Spinal cord (tissue), 9 donors: ENCODE measurements at regions not wholly inside any gene's neighbourhood (a gene's known extent, or its start where the extent isn't known, plus 50 kb on each side); places are given as distances from the start of the nearest gene placed in this dataset.
A peak's percentile ranks its signal among the peaks of the same experiment; 100 is the strongest.

ENCODE experiments used
- DNase-seq, 6 donors: peaks; one replicate each; pipeline versions ENCODE4 v3.0.0 to v3.0.0-alpha.2; 2013 to 2015; ENCODE audit warnings: low spot score in 6 of 6, low read depth in 4 of 6
- H3K27ac ChIP-seq: one replicate; pipeline ENCODE4 v1.5.1; 2013; ENCODE audit warnings: low read depth, low read length, control low read depth
- H3K27me3 ChIP-seq: one replicate; pipeline ENCODE4 v1.6.1; 2013; ENCODE audit warnings: low read length; ENCODE audit not compliant: control insufficient read depth, insufficient read depth
- H3K36me3 ChIP-seq: one replicate; pipeline ENCODE4 v1.6.1; 2013; ENCODE audit warnings: low read length; ENCODE audit not compliant: control insufficient read depth, insufficient read depth
- H3K4me1 ChIP-seq: one replicate; pipeline ENCODE4 v1.6.1; 2013; ENCODE audit warnings: low read length; ENCODE audit not compliant: control insufficient read depth, insufficient read depth
- H3K4me3 ChIP-seq: one replicate; pipeline ENCODE4 v1.5.1; 2013; ENCODE audit warnings: low read depth, low read length, control low read depth
- H3K9me3 ChIP-seq: one replicate; pipeline ENCODE4 v1.6.1; 2013; ENCODE audit warnings: low read length; ENCODE audit not compliant: control insufficient read depth, insufficient read depth
- WGBS: methylation state at CpG from one replicate; pipeline ENCODE4 v1.1.5; 2013; ENCODE audit warnings: missing lambda C conversion rate; ENCODE audit not compliant: insufficient coverage; 5-methylcytosine and 5-hydroxymethylcytosine counted together
- donor health status: healthy.

GRCh38 chr13:53327680-53328315, 299.2 kb downstream of the OLFM4 start:
- H3K36me3 ChIP-seq = no peaks in the 10 kb centered on the region
- no CpG with 5 or more reads among the region's 4 CpGs for WGBS
- H3K4me3 ChIP-seq = no peak overlapping the region
- H3K4me1 ChIP-seq = no peaks in the 10 kb centered on the region
- no peak overlapping the region for H3K27ac ChIP-seq
- H3K27me3 ChIP-seq = no peaks in the 10 kb centered on the region
- DNase-seq = peak in 1 of 6 donors; percentile 26
- H3K9me3 ChIP-seq = no peaks in the 10 kb centered on the region

GRCh38 chr13:53336441-53337160, 308.0 kb downstream of the OLFM4 start:
- 60% methylated on average over 1 of the region's 4 CpGs for WGBS
- DNase-seq = peak in 1 of 6 donors; percentile 45
- no peak overlapping the region for H3K27ac ChIP-seq

GRCh38 chr13:53338760-53339159, 310.1 kb downstream of the OLFM4 start:
- Histone ChIP-seq H3K9me3 (no peaks in the 10 kb centered on the region), H3K4me3 (no peak overlapping the region), H3K36me3 (no peaks in the 10 kb centered on the region), H3K4me1 (no peaks in the 10 kb centered on the region), H3K27me3 (no peaks in the 10 kb centered on the region), H3K27ac (no peak overlapping the region)
- no peak for DNase-seq
- 100% methylated on average over 3 of the region's 3 CpGs for WGBS

More at GRCh38 chr13:53336441-53337160, 308.0 kb downstream of the OLFM4 start:
- H3K4me3 ChIP-seq = no peak overlapping the region
- H3K4me1 ChIP-seq = no peaks in the 10 kb centered on the region
- no peaks in the 10 kb centered on the region for H3K36me3 ChIP-seq
- no peaks in the 10 kb centered on the region for H3K27me3 ChIP-seq
- no peaks in the 10 kb centered on the region for H3K9me3 ChIP-seq

GRCh38 chr13:53340505-53341143, 312.0 kb downstream of the OLFM4 start:
- peak in 1 of 6 donors; percentile 30 for DNase-seq
- Histone ChIP-seq H3K27me3 (no peaks in the 10 kb centered on the region), H3K36me3 (no peaks in the 10 kb centered on the region), H3K27ac (no peak overlapping the region), H3K4me3 (no peak overlapping the region), H3K4me1 (no peaks in the 10 kb centered on the region), H3K9me3 (no peaks in the 10 kb centered on the region)
- WGBS = no CpG with 5 or more reads among the region's 1 CpG

- Histone ChIP-seq H3K27me3 (no peaks in the 10 kb centered on the region), H3K4me3 (no peak overlapping the region), H3K9me3 (no peaks in the 10 kb centered on the region), H3K4me1 (no peaks in the 10 kb centered on the region), H3K27ac (no peak overlapping the region), H3K36me3 (no peaks in the 10 kb centered on the region)
- no peak for DNase-seq
- WGBS = 83% methylated on average over 2 of the region's 3 CpGs
Observed at GRCh38 chr13:53341144-53341510, 312.5 kb downstream of the OLFM4 start.

- DNase-seq = no peak
- 65% methylated on average over 3 of the region's 3 CpGs for WGBS
- no peaks in the 10 kb centered on the region for H3K36me3 ChIP-seq
- no peaks in the 10 kb centered on the region for H3K9me3 ChIP-seq
- no peak overlapping the region for H3K4me3 ChIP-seq
- H3K4me1 ChIP-seq = no peaks in the 10 kb centered on the region
- no peak overlapping the region for H3K27ac ChIP-seq
- H3K27me3 ChIP-seq = no peaks in the 10 kb centered on the region
Observed at GRCh38 chr13:53342623-53343360, 314.2 kb downstream of the OLFM4 start.

GRCh38 chr13:53343361-53343744, 314.7 kb downstream of the OLFM4 start:
- DNase-seq = peak in 4 of 6 donors; percentile 7 to 61 (median 32)
- Histone ChIP-seq H3K4me3 (no peak overlapping the region), H3K9me3 (no peaks in the 10 kb centered on the region), H3K36me3 (no peaks in the 10 kb centered on the region), H3K27ac (no peak overlapping the region), H3K4me1 (no peaks in the 10 kb centered on the region), H3K27me3 (no peaks in the 10 kb centered on the region)
- WGBS = no CpG with 5 or more reads among the region's 1 CpG

GRCh38 chr13:53351021-53351420, 322.4 kb downstream of the OLFM4 start:
- no CpG with 5 or more reads among the region's 1 CpG for WGBS
- Histone ChIP-seq H3K9me3 (no peaks in the 10 kb centered on the region), H3K4me1 (no peaks in the 10 kb centered on the region), H3K36me3 (no peaks in the 10 kb centered on the region), H3K27me3 (no peaks in the 10 kb centered on the region), H3K27ac (no peak overlapping the region), H3K4me3 (no peak overlapping the region)
- DNase-seq = peak in 1 of 6 donors; percentile 48

- 85% methylated on average over 3 of the region's 3 CpGs for WGBS
- DNase-seq = no peak
- no peak overlapping the region for H3K4me3 ChIP-seq
Observed at GRCh38 chr13:53357582-53357981, 329.0 kb downstream of the OLFM4 start.

More at GRCh38 chr13:53357582-53357981, 329.0 kb downstream of the OLFM4 start:
- Histone ChIP-seq H3K9me3 (no peaks in the 10 kb centered on the region), H3K4me1 (no peaks in the 10 kb centered on the region), H3K27me3 (no peaks in the 10 kb centered on the region), H3K36me3 (no peaks in the 10 kb centered on the region), H3K27ac (no peak overlapping the region)
